OCI-LY7 (cell line): ENCODE measurements at regions not wholly inside any gene's neighbourhood (a gene's known extent, or its start where the extent isn't known, plus 50 kb on each side); places are given as distances from the start of the nearest gene placed in this dataset.

ENCODE experiments used
- BruUV-seq: library from RNA; stranded (reverse); fragments of 400-500 nt; replicated peaks from 2 replicates; lab custom pipeline; 2021; lab: Mats Ljungman, UMichigan
- CTCF ChIA-PET: fragments of 300-600 bp; sonication (Branson Sonifier 250); formaldehyde crosslinking; loops from one replicate; lab custom pipeline; 2022; ENCODE audit warnings: antibody characterized with exemption; ENCODE audit not compliant: unreplicated experiment; lab: Charles Lee
- POLR2A ChIA-PET: fragments of 300-600 bp; sonication (Branson Sonifier 250); formaldehyde crosslinking; loops from one replicate; lab custom pipeline; 2022; ENCODE audit warnings: antibody characterized with exemption; lab: Charles Lee
- DNase-seq: peaks from one replicate; pipeline ENCODE4 v3.0.0-alpha.2; 2015; ENCODE audit warnings: low spot score
- H2AFZ ChIP-seq: fragments of 200-600 bp; sonication (generic), shearing (Covaris generic); 2 replicates; pipeline ENCODE4 v1.6.1; 2014; ENCODE audit warnings: mild to moderate bottlenecking, antibody characterized with exemption, low read length, moderate library complexity
- H3K27ac ChIP-seq: fragments of 200-600 bp; sonication (generic); 2 replicates; pipeline ENCODE4 v1.5.1; 2014; ENCODE audit warnings: mixed run types, low read depth, mild to moderate bottlenecking, moderate library complexity, low read length, inconsistent platforms; ENCODE audit not compliant: poor library complexity, severe bottlenecking
- H3K36me3 ChIP-seq: fragments of 200-600 bp; sonication (generic); 2 replicates; pipeline ENCODE4 v1.6.1; 2014; ENCODE audit warnings: mild to moderate bottlenecking, antibody characterized with exemption, low read length, moderate library complexity, mixed read lengths; ENCODE audit not compliant: insufficient read depth
- H3K4me1 ChIP-seq: fragments of 200-600 bp; sonication (generic); 2 replicates; pipeline ENCODE4 v1.5.1; 2014; ENCODE audit warnings: mild to moderate bottlenecking, low read length; ENCODE audit not compliant: insufficient read depth, poor library complexity, severe bottlenecking
- H3K4me2 ChIP-seq: fragments of 200-600 bp; sonication (generic); 2 replicates; pipeline ENCODE4 v1.6.1; 2014; ENCODE audit warnings: mild to moderate bottlenecking, low read length
- H3K4me3 ChIP-seq: fragments of 200-600 bp; sonication (generic); 2 replicates; pipeline ENCODE4 v1.5.1; 2014; ENCODE audit warnings: mild to moderate bottlenecking, low read depth, low read length; ENCODE audit not compliant: poor library complexity, severe bottlenecking
- H3K79me2 ChIP-seq: fragments of 200-600 bp; sonication (generic); 2 replicates; pipeline ENCODE4 v1.6.1; 2016; ENCODE audit warnings: low read depth, mild to moderate bottlenecking, low read length, moderate library complexity, mixed read lengths; ENCODE audit not compliant: insufficient read depth
- H3K9me2 ChIP-seq: fragments of 200-600 bp; sonication (generic); 2 replicates; pipeline ENCODE4 v1.6.1; 2016; ENCODE audit warnings: mild to moderate bottlenecking, low read length, mixed read lengths; ENCODE audit not compliant: insufficient read depth
- H3K9me3 ChIP-seq: fragments of 200-600 bp; sonication (generic); 2 replicates; pipeline ENCODE4 v1.6.1; 2014; ENCODE audit warnings: mild to moderate bottlenecking, mixed run types, low read length, mixed read lengths
- H4K20me1 ChIP-seq: fragments of 200-600 bp; sonication (generic); 2 replicates; pipeline ENCODE4 v1.6.1; 2014; ENCODE audit warnings: mild to moderate bottlenecking, antibody characterized with exemption, low read length, moderate library complexity, mixed read lengths; ENCODE audit not compliant: insufficient read depth
- EZH2phosphoT487 ChIP-seq: fragments of 200-600 bp; sonication (generic); IDR thresholded peaks from 2 replicates; pipeline ENCODE4 v1.6.1; 2018; ENCODE audit warnings: low read depth, borderline replicate concordance, mild to moderate bottlenecking, mixed run types, antibody characterized with exemption, low read length, moderate library complexity, mixed read lengths
- intact Hi-C: fragments of 100-400 bp; cut with micrococcal nuclease; formaldehyde crosslinking; loops from one replicate; pipeline ENCODE4 v1.10.0; 2022; ENCODE audit not compliant: unreplicated experiment
- TF ChIP-seq, protein P1 (sequence below): fragments of 200-600 bp; sonication (generic); conservative IDR thresholded peaks from 2 replicates; pipeline ENCODE4 v1.5.1; 2014; ENCODE audit warnings: mild to moderate bottlenecking, antibody characterized with exemption, low read length, moderate library complexity, mixed read lengths

DNA sequence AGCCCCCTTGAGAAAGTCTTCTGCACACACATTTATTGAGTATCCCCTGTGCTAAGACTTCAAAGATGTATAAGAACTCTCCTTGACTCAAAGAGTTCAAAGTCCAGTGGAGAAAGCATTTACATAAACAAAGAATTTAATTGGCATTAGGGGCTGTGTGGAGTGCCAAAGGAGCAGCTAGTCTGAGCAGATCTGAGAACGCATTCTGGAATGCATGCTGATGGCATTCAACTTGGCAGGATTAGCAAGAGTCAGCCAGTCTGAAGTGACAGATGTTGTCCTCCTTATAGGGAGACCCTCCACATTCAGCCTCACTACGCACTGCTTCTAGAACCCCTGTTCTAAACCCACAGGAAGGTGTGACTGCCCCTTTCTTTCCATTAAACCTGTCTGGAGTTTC, 191.5 kb downstream of the RAD51AP2 start:
- Histone ChIP-seq H3K9me2 (no peaks in the 10 kb centered on the region), H3K36me3 (no peaks in the 10 kb centered on the region), H2AFZ (no peak overlapping the region), H3K4me2 (no peak overlapping the region), H3K27ac (no peak overlapping the region), H3K9me3 (no peaks in the 10 kb centered on the region), H3K4me3 (no peak overlapping the region), H3K79me2 (no peaks in the 10 kb centered on the region), H4K20me1 (no peaks in the 10 kb centered on the region), H3K4me1 (no peaks in the 10 kb centered on the region)
- ChIA-PET POLR2A (no interaction called here), CTCF (no interaction called here)
- intact Hi-C loops, result no loop called here
- DNase-seq, result no peak
- no peak for TF ChIP-seq EZH2phosphoT487
- TF ChIP-seq, protein P1, sequence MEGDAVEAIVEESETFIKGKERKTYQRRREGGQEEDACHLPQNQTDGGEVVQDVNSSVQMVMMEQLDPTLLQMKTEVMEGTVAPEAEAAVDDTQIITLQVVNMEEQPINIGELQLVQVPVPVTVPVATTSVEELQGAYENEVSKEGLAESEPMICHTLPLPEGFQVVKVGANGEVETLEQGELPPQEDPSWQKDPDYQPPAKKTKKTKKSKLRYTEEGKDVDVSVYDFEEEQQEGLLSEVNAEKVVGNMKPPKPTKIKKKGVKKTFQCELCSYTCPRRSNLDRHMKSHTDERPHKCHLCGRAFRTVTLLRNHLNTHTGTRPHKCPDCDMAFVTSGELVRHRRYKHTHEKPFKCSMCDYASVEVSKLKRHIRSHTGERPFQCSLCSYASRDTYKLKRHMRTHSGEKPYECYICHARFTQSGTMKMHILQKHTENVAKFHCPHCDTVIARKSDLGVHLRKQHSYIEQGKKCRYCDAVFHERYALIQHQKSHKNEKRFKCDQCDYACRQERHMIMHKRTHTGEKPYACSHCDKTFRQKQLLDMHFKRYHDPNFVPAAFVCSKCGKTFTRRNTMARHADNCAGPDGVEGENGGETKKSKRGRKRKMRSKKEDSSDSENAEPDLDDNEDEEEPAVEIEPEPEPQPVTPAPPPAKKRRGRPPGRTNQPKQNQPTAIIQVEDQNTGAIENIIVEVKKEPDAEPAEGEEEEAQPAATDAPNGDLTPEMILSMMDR, result no peak
- no TSS peak for BruUV-seq

DNA sequence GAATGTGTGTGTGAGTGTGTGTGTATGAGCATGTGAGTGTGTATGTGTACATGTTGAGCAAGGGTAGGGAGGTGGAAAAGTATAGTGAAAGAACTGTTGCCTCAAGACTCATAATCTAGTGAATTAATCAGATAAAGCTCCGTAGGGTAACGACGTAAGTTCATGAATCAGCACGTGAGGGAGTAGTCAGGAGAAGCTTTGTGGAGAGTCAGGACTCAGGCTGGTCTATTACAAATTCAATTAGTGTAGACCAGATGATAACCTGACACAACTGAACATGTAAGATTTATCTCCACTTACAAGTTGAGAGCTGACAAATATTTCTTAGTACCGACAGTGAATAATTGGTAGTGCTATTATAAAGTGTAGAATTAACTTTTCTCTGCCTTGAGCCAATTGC, 194.5 kb downstream of the RAD51AP2 start:
- Histone ChIP-seq H3K36me3 (no peaks in the 10 kb centered on the region), H3K9me2 (no peaks in the 10 kb centered on the region), H3K79me2 (no peaks in the 10 kb centered on the region), H3K4me1 (no peaks in the 10 kb centered on the region), H3K27ac (no peak overlapping the region), H3K9me3 (no peaks in the 10 kb centered on the region), H4K20me1 (no peaks in the 10 kb centered on the region), H2AFZ (no peak overlapping the region), H3K4me2 (no peak overlapping the region), H3K4me3 (no peak overlapping the region)
- BruUV-seq, result no TSS peak
- DNase-seq, result no peak
- intact Hi-C loops, result no loop called here
- ChIA-PET POLR2A (no interaction called here), CTCF (no interaction called here)
- TF ChIP-seq, protein P1, result no peak
- no peak for TF ChIP-seq EZH2phosphoT487

DNA sequence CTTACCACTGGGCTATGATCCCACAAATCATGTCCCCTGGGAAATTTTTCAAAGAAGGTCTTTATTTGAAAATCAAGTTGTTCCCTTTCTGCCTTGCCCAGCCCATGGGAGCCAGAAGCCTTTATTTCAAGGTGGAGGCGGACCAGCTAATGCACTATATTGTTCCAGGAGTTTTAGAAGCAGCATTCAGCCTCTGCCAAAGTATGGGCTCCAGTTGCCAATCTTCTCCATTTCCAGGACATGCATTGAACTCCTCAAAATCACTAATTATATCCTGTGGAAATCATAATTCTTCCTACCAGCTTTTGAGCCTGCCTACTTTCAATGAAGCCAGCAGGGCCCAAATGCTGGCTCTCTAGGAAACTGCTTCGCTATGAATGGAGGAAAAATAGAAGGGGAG, 195.8 kb downstream of the RAD51AP2 start:
- H3K4me1 ChIP-seq, result no peaks in the 10 kb centered on the region
- no TSS peak for BruUV-seq
- ChIA-PET CTCF (no interaction called here), POLR2A (no interaction called here)
- no peak overlapping the region for H3K4me2 ChIP-seq
- H3K36me3 ChIP-seq, result no peaks in the 10 kb centered on the region
- H3K79me2 ChIP-seq, result no peaks in the 10 kb centered on the region
- H3K27ac ChIP-seq, result no peak overlapping the region
- intact Hi-C loops, result no loop called here
- no peaks in the 10 kb centered on the region for H4K20me1 ChIP-seq
- DNase-seq, result no peak
- TF ChIP-seq, protein P1, result no peak
- TF ChIP-seq EZH2phosphoT487, result no peak
- H3K4me3 ChIP-seq, result no peak overlapping the region
- H3K9me2 ChIP-seq, result no peaks in the 10 kb centered on the region
- H2AFZ ChIP-seq, result no peak overlapping the region
- H3K9me3 ChIP-seq, result no peaks in the 10 kb centered on the region
